Stimulated activated CD4-positive, alpha-beta T cell treated with anti-CD3 and anti-CD28 coated beads, Interleukin-15, amount 100 ng/mL, for 24 hours (primary cell): ENCODE measurements at regions not wholly inside any gene's neighbourhood (a gene's known extent, or its start where the extent isn't known, plus 50 kb on each side); places are given as distances from the start of the nearest gene placed in this dataset.
A peak's percentile ranks its signal among the peaks of the same experiment; 100 is the strongest.
"Not testable (repeated sequence)": the region's sequence is repeated elsewhere in the genome, so short reads cannot be mapped to it uniquely, and the experiment has no call there.

Source experiments
- DNase-seq: peaks from one replicate; pipeline ENCODE4 v3.0.0-alpha.2; 2020

DNA sequence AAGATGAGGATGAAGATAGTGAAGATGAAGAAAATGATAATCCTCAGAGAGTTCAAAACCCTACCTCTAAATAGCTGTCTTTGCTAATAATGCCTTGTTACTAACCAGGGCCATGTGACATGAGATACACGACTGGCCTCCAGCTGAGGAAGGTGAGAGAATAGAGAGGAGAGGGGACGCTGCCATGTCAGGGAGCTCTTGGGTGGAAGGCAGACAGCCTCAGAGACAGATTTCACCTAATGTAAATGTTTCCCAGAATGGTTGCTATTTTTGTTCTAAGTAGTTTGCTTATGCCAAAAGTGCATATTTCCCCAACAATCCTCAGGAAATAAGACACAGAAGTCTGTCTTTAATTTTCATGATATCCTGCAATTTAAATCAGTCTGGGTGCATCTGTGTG, 138.4 kb downstream of the ELOVL4 start:
- DNase-seq = no peak

DNA sequence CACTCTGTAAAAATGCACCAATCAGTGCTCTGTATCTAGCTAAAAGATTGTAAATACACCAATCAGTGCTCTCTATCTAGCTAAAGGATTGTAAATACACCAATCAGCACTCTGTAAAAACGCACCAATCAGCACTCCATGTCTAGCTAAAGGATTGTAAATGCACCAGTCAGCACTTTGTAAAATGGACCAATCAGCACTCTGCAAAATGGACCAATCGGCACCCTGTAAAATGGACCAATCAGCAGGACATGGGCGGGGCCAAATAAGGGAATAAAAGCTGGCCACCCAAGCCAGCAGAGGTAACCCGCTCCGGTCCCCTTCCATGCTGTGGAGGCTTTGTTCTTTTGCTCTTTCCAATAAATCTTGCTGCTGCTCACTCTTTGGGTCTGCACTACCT, 140.7 kb downstream of the ELOVL4 start:
- not testable (repeated sequence) for DNase-seq

- no peak for DNase-seq
Measured at GRCh38 chr6:79804732-79805131, 142.6 kb downstream of the ELOVL4 start.

GRCh38 chr6:79803917-79804316, 143.4 kb downstream of the ELOVL4 start:
- DNase-seq = no peak

- DNase-seq = no peak
Measured at GRCh38 chr6:79802657-79803300, 144.6 kb downstream of the ELOVL4 start.

DNA sequence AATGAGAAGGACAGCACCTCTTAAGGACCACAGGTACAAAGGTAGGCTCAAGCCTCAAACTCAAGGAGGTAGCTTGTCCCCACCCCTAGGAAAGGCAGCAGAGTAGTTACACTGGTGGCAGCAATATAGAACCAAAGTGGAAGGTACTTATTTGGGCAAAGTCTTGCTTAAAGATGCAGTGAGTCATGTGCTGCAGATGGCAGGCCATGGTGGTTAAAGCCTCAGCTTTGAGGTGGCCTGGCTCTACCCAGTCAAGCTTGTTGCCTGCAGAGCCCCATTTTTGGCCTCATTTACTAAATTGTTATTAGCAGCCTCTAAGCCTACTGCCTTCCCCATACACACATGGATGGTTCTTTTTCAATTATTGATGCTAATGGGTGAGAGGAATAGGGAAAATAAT, 146.0 kb downstream of the ELOVL4 start:
- DNase-seq = no peak

DNA sequence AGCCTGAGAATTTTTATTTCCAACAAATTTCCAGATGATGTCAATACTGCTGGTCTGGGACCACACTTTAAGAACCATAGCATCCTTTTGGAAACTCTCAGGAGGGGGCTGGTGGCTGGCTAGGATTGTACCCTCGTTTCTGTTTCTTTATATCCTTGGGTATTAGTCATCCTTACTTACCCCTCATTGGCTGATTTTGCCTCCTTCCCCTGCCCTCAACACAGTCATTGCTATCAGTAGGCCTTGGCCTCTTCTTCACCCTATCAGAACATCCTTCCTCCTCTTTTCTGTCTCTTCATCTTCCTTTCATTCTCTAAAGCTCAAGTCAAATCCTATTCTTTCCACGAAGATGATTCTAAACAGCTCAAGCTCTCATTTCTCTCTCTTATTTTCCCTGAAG, 148.5 kb downstream of the ELOVL4 start:
- DNase-seq = no peak

DNA sequence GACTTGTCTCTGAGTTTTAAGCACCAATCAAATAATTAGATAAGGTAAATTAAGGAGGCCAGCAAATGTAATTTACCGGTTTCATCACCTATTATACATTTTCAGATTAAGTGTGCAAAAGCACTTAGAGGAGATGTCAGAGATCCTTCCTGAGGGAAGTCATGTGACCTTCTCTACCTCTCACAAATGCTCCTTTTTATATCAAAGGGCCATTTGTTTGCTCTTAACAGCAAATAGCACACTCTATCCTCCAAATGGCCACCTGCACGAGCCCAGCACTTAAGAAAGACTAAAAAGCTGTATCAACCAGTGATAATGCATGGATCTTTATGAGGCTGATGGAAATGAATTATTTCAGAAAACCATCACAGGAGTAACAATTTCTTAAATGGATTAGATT, 149.4 kb downstream of the ELOVL4 start:
- DNase-seq = no peak

DNA sequence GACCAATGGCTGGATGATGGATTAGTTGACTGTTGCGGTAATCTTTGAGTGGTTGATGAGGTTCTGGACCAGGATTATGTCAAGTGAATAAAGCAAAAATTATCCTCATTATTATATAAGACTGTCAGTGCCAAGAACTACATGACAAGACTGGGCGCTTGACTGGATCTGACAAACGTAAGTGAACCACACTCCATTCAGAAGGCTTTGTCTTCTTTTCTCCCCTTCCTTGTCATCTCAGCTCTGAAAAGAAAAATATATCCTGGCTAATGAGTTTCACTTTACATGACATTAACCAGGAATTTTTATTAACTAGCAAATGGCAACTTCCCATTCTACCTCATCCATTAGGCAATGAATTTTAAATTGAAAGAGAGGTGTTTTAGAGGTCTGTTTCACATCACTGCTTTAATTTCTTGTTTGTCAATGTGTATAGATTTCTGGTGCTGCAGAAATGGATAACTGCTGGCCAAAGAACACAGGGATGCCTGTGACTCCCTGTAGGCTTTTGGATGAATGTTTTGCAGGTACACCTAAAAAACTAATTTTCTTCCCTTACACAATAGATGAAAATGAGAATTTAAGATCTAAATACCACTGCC, 150.1 kb downstream of the ELOVL4 start:
- no peak for DNase-seq

DNA sequence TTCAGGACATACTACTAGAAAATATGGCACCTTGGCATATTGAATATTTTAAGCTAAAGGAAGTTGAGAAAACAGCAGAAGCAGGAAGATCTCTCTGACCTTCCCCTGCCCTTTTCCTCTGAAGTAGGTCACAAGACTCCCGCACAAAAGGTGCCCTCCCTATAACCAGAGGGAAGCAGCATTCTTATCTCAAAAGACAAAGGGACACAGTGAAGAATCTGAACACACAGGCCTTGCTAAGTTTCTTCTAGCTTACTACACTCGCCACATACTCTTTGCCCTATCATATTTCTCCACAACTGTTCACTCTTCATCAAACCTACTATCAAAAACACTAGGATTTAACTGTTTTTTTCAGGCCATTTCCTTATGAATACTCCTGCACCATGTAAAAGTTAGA, 151.2 kb downstream of the ELOVL4 start:
- no peak for DNase-seq

- DNase-seq = no peak
Measured at GRCh38 chr6:79789896-79790295, 157.5 kb downstream of the ELOVL4 start.

DNA sequence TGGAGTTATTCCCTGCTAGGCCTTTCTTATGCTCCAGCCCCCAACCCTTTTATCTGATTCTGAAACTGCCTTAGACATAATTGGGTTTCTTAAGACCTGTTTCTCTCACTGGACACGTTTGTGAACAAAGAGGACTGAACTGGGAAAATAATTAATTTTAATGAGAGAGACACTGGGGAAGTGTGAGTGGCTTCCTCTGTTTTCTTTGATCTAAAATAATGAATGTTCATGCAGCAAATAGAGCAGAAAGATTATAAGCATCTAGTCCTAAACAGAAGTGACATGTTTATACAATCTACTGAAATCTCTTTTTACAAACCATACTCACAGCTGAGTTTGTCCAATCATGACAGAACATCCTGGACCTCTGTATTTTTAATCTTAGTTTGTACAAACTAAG, 157.6 kb downstream of the SH3BGRL2 start:
- DNase-seq = no peak

DNA sequence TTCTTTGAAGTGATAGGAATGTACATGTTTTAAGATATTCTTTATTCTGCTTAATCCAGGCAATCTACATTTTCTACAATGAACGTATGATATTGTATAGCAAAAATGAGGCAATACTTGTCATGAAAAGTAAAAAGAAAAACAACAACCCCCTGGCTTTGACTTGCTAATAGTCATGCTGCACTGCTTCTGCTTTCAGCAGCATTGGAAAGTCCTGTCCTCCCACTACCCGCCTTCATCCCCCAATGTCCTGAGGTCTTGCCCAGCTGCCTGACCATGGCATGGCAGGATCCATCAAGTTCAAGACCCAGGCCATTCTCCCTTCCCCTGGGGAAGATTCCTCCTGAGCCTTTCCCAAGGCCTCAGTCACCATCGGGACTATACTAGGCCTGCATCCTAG, 156.5 kb downstream of the SH3BGRL2 start:
- DNase-seq = no peak

DNA sequence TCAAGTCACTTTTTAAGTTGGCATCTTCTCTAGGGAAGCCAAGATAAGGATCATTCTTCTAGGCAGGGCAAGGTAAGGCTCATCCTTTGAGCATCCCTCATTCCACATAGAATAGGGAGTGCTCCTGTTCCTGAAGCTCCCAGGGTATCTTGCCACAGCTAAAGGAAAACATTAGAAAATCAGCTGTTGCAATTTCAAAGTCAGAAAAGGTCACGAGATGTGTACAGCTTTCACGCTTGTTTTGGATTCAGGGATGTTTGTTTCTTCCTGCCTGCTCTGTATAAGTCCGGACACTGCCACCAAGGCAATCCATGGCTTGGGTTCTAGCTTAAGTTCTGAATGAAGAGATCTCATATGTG, 153.2 kb downstream of the SH3BGRL2 start:
- no peak for DNase-seq

DNA sequence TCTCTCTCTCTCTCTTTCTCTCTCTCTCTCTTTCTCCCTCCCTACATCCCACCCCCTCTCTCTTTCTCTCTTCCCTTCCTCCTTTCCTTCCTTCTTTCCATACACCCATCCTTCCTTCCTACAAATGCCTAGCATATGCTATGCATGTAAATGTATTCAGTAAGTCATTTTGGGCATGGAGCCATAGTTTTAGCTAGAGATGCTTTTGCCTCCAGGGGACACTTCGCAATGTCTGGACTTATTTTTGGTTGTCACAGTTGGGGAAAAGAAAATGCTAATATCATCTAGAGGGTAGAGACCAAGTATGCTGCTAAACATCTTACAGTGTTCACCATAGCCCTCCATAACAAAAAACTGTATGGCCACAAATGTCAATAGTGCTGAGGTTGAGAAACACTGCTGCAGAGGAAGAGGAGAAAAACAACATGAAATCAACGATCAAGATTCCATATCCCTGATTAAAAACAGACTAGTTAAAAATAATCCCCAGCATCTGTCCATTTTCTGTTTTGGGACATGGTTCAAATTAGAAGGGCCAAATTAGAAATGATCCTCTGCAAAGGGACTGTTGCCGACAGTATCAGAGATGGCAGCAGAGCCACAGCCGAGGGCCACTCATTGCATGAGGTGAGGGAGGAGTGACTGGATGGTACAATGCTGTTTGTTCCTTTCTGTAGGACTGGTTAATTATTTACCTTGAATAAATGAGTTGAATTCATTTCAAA, 152.7 kb downstream of the SH3BGRL2 start:
- no peak for DNase-seq

- no peak for DNase-seq
Measured at GRCh38 chr6:79782792-79783580, 151.9 kb downstream of the SH3BGRL2 start.

- DNase-seq = no peak
Measured at GRCh38 chr6:79781916-79782315, 150.8 kb downstream of the SH3BGRL2 start.

DNA sequence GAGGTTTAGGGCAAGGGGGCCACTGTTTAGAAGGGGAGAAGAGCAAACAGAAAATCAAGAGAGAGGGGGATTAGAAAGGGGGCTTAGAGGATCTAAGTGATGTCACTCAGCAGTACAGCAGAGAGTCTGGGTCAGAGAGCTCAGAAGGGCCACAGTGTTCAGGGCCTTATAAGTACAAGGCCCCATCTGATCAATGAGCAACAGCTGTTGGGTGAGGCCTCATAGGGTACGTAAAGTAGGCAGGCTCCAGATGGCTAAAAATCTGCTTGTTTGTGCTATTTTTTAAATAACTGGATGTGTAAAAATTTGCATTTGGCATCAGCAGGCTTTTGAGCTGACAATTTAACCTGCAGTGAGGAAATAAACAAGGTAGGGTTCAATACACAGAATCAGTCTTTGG, 149.8 kb downstream of the SH3BGRL2 start:
- DNase-seq = no peak

DNA sequence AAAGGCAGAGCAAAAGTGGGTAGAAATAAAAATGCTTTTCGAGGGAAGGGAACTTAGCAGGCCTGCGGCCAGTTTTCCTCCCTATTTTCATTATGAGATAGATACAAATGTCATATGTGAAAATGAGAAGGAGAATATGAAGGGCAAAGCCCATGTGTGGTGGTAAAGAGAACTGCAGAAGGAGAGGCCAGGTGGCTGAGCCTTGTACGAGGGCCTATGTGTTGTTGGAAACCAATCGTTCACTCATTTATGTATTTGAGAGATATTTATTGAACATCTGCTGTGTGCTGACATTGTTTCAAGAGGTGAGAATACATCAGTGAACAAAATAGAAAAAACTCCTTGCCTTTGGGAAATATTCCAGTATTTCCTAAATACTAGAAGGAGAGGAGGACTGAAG, 147.7 kb downstream of the SH3BGRL2 start:
- DNase-seq = no peak

DNA sequence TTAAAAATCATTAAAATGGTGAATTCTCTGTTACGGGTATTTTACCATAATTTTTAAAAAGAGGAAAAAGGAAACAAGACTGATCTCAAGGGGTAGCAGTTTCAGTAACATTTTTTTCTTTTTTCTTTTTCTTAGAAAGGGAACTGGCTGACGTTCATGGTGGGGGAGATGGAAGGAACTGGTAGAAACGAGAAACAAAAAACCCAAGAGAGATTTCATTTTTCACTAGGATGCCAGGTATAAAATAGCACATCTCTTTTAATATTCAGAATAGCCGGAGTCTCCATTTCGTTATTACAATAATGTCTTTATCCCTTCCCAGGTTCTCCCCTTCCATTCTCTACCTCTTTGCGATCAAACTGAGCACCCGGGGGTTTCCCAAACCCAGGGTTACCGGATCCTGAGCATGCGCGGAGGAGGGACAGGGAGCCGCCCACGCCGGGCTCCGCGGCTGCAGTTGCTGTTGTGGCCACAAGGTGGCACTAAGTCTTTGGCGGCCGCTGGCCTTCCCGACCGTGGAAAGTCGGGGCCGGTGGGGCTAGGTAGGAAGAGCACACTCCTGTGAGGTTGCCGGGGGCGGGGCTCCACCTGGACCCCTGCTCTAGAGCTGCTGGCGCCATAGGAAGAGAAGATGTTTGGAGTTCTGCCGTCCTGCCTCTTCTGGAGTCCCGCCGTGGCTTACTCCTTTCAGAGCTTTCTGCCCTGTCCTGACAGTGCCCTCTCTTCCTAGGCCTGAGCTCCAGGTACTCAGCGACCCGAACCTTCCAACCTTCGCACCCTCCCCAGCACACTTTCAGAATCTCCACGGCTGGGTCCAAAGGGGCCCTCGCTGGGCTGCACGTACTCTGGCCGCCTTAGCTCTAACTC, 146.8 kb downstream of the SH3BGRL2 start:
- DNase-seq = peak; percentile 91

- DNase-seq = no peak
Measured at GRCh38 chr6:79776076-79776475, 144.9 kb downstream of the SH3BGRL2 start.

- DNase-seq = no peak
Measured at GRCh38 chr6:79775222-79775621, 144.1 kb downstream of the SH3BGRL2 start.

GRCh38 chr6:79764747-79765146, 133.6 kb downstream of the SH3BGRL2 start:
- DNase-seq = no peak
